Panc1 (cell line): ENCODE measurements at regions not wholly inside any gene's neighbourhood (a gene's known extent, or its start where the extent isn't known, plus 50 kb on each side); places are given as distances from the start of the nearest gene placed in this dataset.

Source experiments
- ATAC-seq: fragments of 200-7000 bp; cut with Tn5 transposase; 2 replicates; pipeline ENCODE4 v1.9.1; 2020; ENCODE audit warnings: mild to moderate bottlenecking, moderate library complexity
- BruUV-seq: library from RNA; stranded (reverse); fragments of 400-500 nt; replicated peaks from 2 replicates; lab custom pipeline; 2021; lab: Mats Ljungman, UMichigan
- CTCF ChIA-PET: fragments of 300-600 bp; sonication (Branson Sonifier 250); formaldehyde crosslinking; loops from one replicate; lab custom pipeline; 2022; ENCODE audit warnings: antibody characterized with exemption; lab: Charles Lee
- POLR2A ChIA-PET: fragments of 300-600 bp; sonication (Branson Sonifier 250); formaldehyde crosslinking; loops from one replicate; lab custom pipeline; 2022; ENCODE audit warnings: antibody characterized with exemption; lab: Charles Lee
- DNase-seq: peaks from one replicate; pipeline ENCODE4 v3.0.0-alpha.2; 2010; ENCODE audit warnings: low read depth, low spot score
- H3K27ac ChIP-seq: 2 replicates; pipeline ENCODE4 v1.5.1; 2011; ENCODE audit warnings: mild to moderate bottlenecking, low read length, inconsistent platforms
- H3K27me3 ChIP-seq: fragments of 200-500 bp; sonication (Bioruptor generic); 2 replicates; pipeline ENCODE4 v1.6.0; 2014; ENCODE audit warnings: low read length, inconsistent platforms; ENCODE audit not compliant: control insufficient read depth, insufficient read depth
- H3K36me3 ChIP-seq: fragments of 200-500 bp; sonication (Bioruptor generic); 2 replicates; pipeline ENCODE4 v1.5.1; 2014; ENCODE audit warnings: inconsistent platforms, mild to moderate bottlenecking, low read length, moderate library complexity; ENCODE audit not compliant: control insufficient read depth, insufficient read depth
- H3K4me1 ChIP-seq: 2 replicates; pipeline ENCODE4 v1.5.1; 2011; ENCODE audit warnings: inconsistent platforms, mild to moderate bottlenecking, low read length, moderate library complexity; ENCODE audit not compliant: control insufficient read depth, insufficient read depth
- H3K4me3 ChIP-seq, 2 experiments: 2 replicates each; pipeline ENCODE4 v1.5.1; 2011 to 2012; ENCODE audit warnings: low read depth in 2 of 2, low read length in 2 of 2, mild to moderate bottlenecking in 2 of 2, inconsistent platforms in 1 of 2, moderate library complexity in 1 of 2
- H3K9me3 ChIP-seq: fragments of 200-500 bp; sonication (Bioruptor generic); 2 replicates; pipeline ENCODE4 v1.5.1; 2014; ENCODE audit warnings: low read depth, mild to moderate bottlenecking, inconsistent platforms, low read length, moderate library complexity; ENCODE audit not compliant: control insufficient read depth, insufficient read depth
- POLR2AphosphoS5 ChIP-seq: IDR thresholded peaks from 2 replicates; pipeline ENCODE4 v1.6.1; 2012; ENCODE audit warnings: mild to moderate bottlenecking, low read depth, low read length, moderate library complexity
- SIN3A ChIP-seq: IDR thresholded peaks from 2 replicates; pipeline ENCODE4 v1.6.1; 2012; ENCODE audit warnings: low read depth, mild to moderate bottlenecking, low read length, moderate library complexity, borderline replicate concordance; ENCODE audit not compliant: insufficient read depth
- TCF7L2 ChIP-seq: IDR thresholded peaks from 2 replicates; pipeline ENCODE4 v1.6.1; 2011; ENCODE audit warnings: mild to moderate bottlenecking, low read depth, low read length, inconsistent platforms
- in situ Hi-C: cut with HindIII; loops from 2 replicates; pipeline ENCODE4 v1.10.0; 2016; ENCODE audit warnings: low sequenced_read_pairs, low pct_unique_long_range_greater_than_20kb
- intact Hi-C: fragments of 100-400 bp; cut with micrococcal nuclease; formaldehyde crosslinking; loops from one replicate; pipeline ENCODE4 v1.10.0; 2022; ENCODE audit not compliant: unreplicated experiment
- TF ChIP-seq, protein P1 (sequence below): fragments of 450-650 bp; IDR thresholded peaks from 2 replicates; pipeline ENCODE4 v1.5.1; 2017; ENCODE audit warnings: mild to moderate bottlenecking
- TF ChIP-seq, protein P2 (sequence below), 2 experiments: IDR thresholded peaks; 2 replicates each; pipeline ENCODE4 v1.6.1; 2011 to 2012; ENCODE audit warnings: low read depth in 2 of 2, control low read depth in 1 of 2, low read length in 1 of 2, mild to moderate bottlenecking in 1 of 2, moderate library complexity in 1 of 2; ENCODE audit not compliant: insufficient read depth in 1 of 2

DNA sequence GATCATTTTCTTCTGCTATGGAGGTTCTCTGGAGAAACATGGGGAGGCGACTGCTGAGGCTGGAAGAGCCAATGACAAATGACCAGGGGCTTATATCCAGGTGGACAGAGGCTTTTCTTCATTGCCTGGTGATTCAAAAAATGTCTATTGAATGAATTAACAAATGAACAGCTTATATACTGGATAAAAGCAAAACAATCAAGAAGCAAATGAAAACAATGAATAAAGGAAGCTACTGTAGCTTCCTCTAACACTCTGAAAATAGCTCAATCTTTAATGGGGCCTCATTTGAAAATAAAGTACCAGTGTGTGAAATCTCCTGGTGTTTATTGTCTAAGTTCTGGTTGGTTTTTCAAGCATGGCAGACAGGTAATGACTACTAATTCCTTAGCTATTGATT, 167.5 kb upstream of the TMTC4 start:
- Histone ChIP-seq H3K9me3 (no peaks in the 10 kb centered on the region), H3K4me1 (no peaks in the 10 kb centered on the region), H3K27ac (no peak overlapping the region), H3K36me3 (no peaks in the 10 kb centered on the region), H3K27me3 (no peaks in the 10 kb centered on the region; the same call in 1 of the 2 replicates), H3K4me3 (no peak overlapping the region)
- CTCF ChIA-PET = no interaction called here
- in situ Hi-C loops (no loop called here), intact Hi-C loops (no loop called here)
- DNase-seq (no peak), ATAC-seq (no peak)
- no TSS peak for BruUV-seq
- POLR2A ChIA-PET = no interaction called here
- TF ChIP-seq TCF7L2 (no peak), POLR2AphosphoS5 (no peak), SIN3A (no peak)
- TF ChIP-seq, protein P1, sequence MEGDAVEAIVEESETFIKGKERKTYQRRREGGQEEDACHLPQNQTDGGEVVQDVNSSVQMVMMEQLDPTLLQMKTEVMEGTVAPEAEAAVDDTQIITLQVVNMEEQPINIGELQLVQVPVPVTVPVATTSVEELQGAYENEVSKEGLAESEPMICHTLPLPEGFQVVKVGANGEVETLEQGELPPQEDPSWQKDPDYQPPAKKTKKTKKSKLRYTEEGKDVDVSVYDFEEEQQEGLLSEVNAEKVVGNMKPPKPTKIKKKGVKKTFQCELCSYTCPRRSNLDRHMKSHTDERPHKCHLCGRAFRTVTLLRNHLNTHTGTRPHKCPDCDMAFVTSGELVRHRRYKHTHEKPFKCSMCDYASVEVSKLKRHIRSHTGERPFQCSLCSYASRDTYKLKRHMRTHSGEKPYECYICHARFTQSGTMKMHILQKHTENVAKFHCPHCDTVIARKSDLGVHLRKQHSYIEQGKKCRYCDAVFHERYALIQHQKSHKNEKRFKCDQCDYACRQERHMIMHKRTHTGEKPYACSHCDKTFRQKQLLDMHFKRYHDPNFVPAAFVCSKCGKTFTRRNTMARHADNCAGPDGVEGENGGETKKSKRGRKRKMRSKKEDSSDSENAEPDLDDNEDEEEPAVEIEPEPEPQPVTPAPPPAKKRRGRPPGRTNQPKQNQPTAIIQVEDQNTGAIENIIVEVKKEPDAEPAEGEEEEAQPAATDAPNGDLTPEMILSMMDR = no peak
- TF ChIP-seq, protein P2, sequence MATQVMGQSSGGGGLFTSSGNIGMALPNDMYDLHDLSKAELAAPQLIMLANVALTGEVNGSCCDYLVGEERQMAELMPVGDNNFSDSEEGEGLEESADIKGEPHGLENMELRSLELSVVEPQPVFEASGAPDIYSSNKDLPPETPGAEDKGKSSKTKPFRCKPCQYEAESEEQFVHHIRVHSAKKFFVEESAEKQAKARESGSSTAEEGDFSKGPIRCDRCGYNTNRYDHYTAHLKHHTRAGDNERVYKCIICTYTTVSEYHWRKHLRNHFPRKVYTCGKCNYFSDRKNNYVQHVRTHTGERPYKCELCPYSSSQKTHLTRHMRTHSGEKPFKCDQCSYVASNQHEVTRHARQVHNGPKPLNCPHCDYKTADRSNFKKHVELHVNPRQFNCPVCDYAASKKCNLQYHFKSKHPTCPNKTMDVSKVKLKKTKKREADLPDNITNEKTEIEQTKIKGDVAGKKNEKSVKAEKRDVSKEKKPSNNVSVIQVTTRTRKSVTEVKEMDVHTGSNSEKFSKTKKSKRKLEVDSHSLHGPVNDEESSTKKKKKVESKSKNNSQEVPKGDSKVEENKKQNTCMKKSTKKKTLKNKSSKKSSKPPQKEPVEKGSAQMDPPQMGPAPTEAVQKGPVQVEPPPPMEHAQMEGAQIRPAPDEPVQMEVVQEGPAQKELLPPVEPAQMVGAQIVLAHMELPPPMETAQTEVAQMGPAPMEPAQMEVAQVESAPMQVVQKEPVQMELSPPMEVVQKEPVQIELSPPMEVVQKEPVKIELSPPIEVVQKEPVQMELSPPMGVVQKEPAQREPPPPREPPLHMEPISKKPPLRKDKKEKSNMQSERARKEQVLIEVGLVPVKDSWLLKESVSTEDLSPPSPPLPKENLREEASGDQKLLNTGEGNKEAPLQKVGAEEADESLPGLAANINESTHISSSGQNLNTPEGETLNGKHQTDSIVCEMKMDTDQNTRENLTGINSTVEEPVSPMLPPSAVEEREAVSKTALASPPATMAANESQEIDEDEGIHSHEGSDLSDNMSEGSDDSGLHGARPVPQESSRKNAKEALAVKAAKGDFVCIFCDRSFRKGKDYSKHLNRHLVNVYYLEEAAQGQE (IDR thresholded peaks at IDR 0.05; ENCODE audit: insufficient read depth in 1 of 2, low read depth in 2 of 2, low read length in 1 of 2) = no peak

DNA sequence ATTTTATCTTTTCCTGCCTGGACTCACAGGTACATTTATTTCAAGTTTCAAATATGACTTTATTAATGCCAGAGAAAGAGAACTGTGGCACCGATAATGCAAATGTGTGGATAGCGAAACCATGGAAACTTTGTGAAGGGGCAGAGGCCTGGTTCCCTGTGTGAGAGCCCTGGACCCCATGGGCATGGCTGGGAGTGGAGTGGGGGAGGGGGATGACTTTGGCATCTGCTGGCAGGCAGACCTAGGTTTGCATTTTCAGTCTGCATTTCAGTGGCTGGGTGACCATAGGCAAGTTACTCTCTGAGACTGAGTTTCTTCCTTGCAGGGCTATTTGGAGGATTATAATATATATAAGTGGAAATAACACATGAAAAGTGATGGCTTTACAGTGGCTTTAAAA, 163.8 kb upstream of the TMTC4 start:
- no peak for ATAC-seq
- H3K4me1 ChIP-seq = no peaks in the 10 kb centered on the region
- H3K36me3 ChIP-seq = no peaks in the 10 kb centered on the region
- no peak overlapping the region for H3K4me3 ChIP-seq
- no TSS peak for BruUV-seq
- TF ChIP-seq TCF7L2 = no peak
- TF ChIP-seq POLR2AphosphoS5 = no peak
- no peaks in the 10 kb centered on the region for H3K27me3 ChIP-seq
- CTCF ChIA-PET = no interaction called here
- intact Hi-C loops = no loop called here
- DNase-seq = no peak
- in situ Hi-C loops = no loop called here
- H3K9me3 ChIP-seq = no peaks in the 10 kb centered on the region
- H3K27ac ChIP-seq = no peak overlapping the region
- POLR2A ChIA-PET = no interaction called here

DNA sequence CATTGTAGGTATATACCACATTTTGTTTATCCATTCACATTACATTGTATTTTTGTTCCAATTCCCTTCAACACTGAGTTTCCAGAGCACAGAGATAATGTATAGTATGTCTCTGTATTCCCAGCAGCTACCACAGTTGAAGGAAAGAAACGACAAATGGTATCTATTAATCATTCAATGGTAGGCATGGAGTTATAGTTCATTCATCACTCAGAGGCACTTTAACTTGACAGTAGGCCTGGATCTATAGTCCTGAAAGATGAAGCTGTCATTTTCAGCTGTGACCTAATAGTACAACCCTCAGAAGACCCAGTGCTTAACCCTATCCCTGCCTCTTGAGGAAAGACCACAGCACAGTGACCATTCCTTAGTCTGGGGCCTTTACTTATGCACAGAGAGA, 163.0 kb upstream of the TMTC4 start:
- no peaks in the 10 kb centered on the region for H3K4me1 ChIP-seq
- ChIA-PET CTCF (no interaction called here), POLR2A (no interaction called here)
- intact Hi-C loops (no loop called here), in situ Hi-C loops (no loop called here)
- ATAC-seq = no peak
- no peak overlapping the region for H3K27ac ChIP-seq
- BruUV-seq = no TSS peak
- H3K4me3 ChIP-seq = no peak overlapping the region
- TF ChIP-seq TCF7L2 (no peak), POLR2AphosphoS5 (no peak), SIN3A (no peak)
- TF ChIP-seq, protein P2 (IDR thresholded peaks at IDR 0.05; ENCODE audit: insufficient read depth in 1 of 2, low read depth in 2 of 2, low read length in 1 of 2) = no peak
- TF ChIP-seq, protein P1 = no peak
- no peaks in the 10 kb centered on the region for H3K9me3 ChIP-seq
- DNase-seq = no peak
- H3K36me3 ChIP-seq = no peaks in the 10 kb centered on the region
- H3K27me3 ChIP-seq = no peaks in the 10 kb centered on the region
